H1 (cell line): ENCODE measurements at regions not wholly inside any gene's neighbourhood (a gene's known extent, or its start where the extent isn't known, plus 50 kb on each side); places are given as distances from the start of the nearest gene placed in this dataset.

Source experiments
- CTCF ChIA-PET: fragments of 300-600 bp; sonication (Branson Sonifier 250); formaldehyde crosslinking; loops from one replicate; lab custom pipeline; 2021; ENCODE audit not compliant: partially characterized antibody; lab: Charles Lee
- POLR2A ChIA-PET: fragments of 300-600 bp; sonication (Branson Sonifier 250); formaldehyde crosslinking; loops from one replicate; lab custom pipeline; 2021; ENCODE audit warnings: inconsistent platforms; ENCODE audit not compliant: partially characterized antibody; lab: Charles Lee
- DNase-seq, 2 experiments: peaks; one replicate each; pipeline versions ENCODE4 v3.0.0 to v3.0.0-alpha.2; 2010 to 2022; ENCODE audit warnings: low spot score in 2 of 2, low read depth in 1 of 2, mixed read lengths in 1 of 2
- FAIRE-seq: peaks from 2 replicates; lab custom pipeline; 2011; peaks lifted over from hg19 to GRCh38; lab: Jason Lieb, UNC
- H2AFZ ChIP-seq: 2 replicates; pipeline ENCODE4 v1.8.1; 2012; ENCODE audit warnings: low read length, inconsistent platforms
- H2AK5ac ChIP-seq: 2 replicates; pipeline ENCODE4 v1.6.1; 2013; ENCODE audit warnings: low read depth, low read length
- H2BK120ac ChIP-seq: replicated peaks from 2 replicates; pipeline ENCODE3; 2013; ENCODE audit warnings: low read depth, low read length, inconsistent platforms
- H2BK12ac ChIP-seq: 2 replicates; pipeline ENCODE4 v1.6.1; 2013; ENCODE audit warnings: low read depth, low read length
- H2BK15ac ChIP-seq: 2 replicates; pipeline ENCODE4 v1.6.1; 2013; ENCODE audit warnings: low read length
- H2BK20ac ChIP-seq: 2 replicates; pipeline ENCODE4 v1.6.1; 2013; ENCODE audit warnings: low read length
- H2BK5ac ChIP-seq: 2 replicates; pipeline ENCODE4 v1.6.1; 2013; ENCODE audit warnings: low read depth, low read length
- H3K14ac ChIP-seq: 2 replicates; pipeline ENCODE4 v1.6.1; 2013; ENCODE audit warnings: inconsistent platforms; ENCODE audit not compliant: insufficient read length
- H3K18ac ChIP-seq: 2 replicates; pipeline ENCODE4 v1.6.1; 2013; ENCODE audit warnings: low read length; ENCODE audit errors: extremely low read depth
- H3K23ac ChIP-seq: 2 replicates; pipeline ENCODE4 v1.6.1; 2013; ENCODE audit warnings: inconsistent platforms; ENCODE audit not compliant: insufficient read length
- H3K23me2 ChIP-seq: 2 replicates; pipeline ENCODE4 v1.6.1; 2013; ENCODE audit warnings: low read depth, low read length
- H3K27ac ChIP-seq: 2 replicates; pipeline ENCODE4 v1.6.1; 2011; ENCODE audit warnings: low read depth, low read length, inconsistent platforms
- H3K27me3 ChIP-seq, 4 experiments: replicated peaks in 1 of 4; 1 replicate in 1 of 4; 2 replicates in 3 of 4; pipeline versions ENCODE4 v1.6.1 to v1.8.1; 2011 to 2013; ENCODE audit warnings: low read length in 3 of 4, mild to moderate bottlenecking in 3 of 4, inconsistent platforms in 2 of 4, mixed read lengths in 2 of 4, moderate library complexity in 1 of 4; ENCODE audit not compliant: control insufficient read depth in 3 of 4, insufficient read depth in 3 of 4; ENCODE audit errors: extremely low read depth in 1 of 4
- H3K36me3 ChIP-seq, 4 experiments: 2 replicates each; pipeline versions ENCODE4 v1.6.1 to v1.8.1; 2011 to 2013; ENCODE audit warnings: mild to moderate bottlenecking in 4 of 4, low read length in 3 of 4, moderate library complexity in 2 of 4, control low read depth in 1 of 4, inconsistent platforms in 1 of 4; ENCODE audit not compliant: insufficient read depth in 4 of 4, control insufficient read depth in 2 of 4
- H3K4ac ChIP-seq: replicated peaks from 2 replicates; pipeline ENCODE3; 2013; ENCODE audit warnings: low read length, low read depth, mixed read lengths, inconsistent platforms; ENCODE audit not compliant: insufficient read length
- H3K4me1 ChIP-seq, 4 experiments: replicated peaks in 1 of 4; 1 replicate in 1 of 4; 2 replicates in 3 of 4; pipeline versions ENCODE4 v1.6.1 to v1.8.1; 2011 to 2013; ENCODE audit warnings: low read length in 3 of 4, inconsistent platforms in 2 of 4, mixed read lengths in 1 of 4; ENCODE audit not compliant: insufficient read depth in 4 of 4, control insufficient read depth in 3 of 4
- H3K4me2 ChIP-seq, 2 experiments: 2 replicates each; pipeline versions ENCODE4 v1.6.1 to v1.8.1; 2011 to 2013; ENCODE audit warnings: low read depth in 2 of 2, low read length in 2 of 2, control low read depth in 1 of 2, inconsistent platforms in 1 of 2, mild to moderate bottlenecking in 1 of 2; ENCODE audit not compliant: insufficient read depth in 1 of 2
- H3K4me3 ChIP-seq, 4 experiments: fragments of 200-600, 300-600 bp in 1 of 4; sonication (generic), shearing (Covaris generic), sonication (Bioruptor Twin) in 1 of 4; 2 replicates each; pipeline versions ENCODE4 v1.5.1 to v1.8.1; 2011 to 2016; ENCODE audit warnings: low read length in 4 of 4, low read depth in 3 of 4, control low read depth in 2 of 4, inconsistent platforms in 2 of 4, mild to moderate bottlenecking in 2 of 4, mixed read lengths in 1 of 4, moderate library complexity in 1 of 4; ENCODE audit not compliant: insufficient read depth in 2 of 4; ENCODE audit errors: extremely low read depth in 1 of 4
- H3K56ac ChIP-seq: replicated peaks from 2 replicates; pipeline ENCODE3; 2013; ENCODE audit warnings: low read depth, mild to moderate bottlenecking, mixed read lengths, low read length, inconsistent platforms; ENCODE audit not compliant: insufficient read length
- H3K79me1 ChIP-seq: 2 replicates; pipeline ENCODE4 v1.6.1; 2013; ENCODE audit warnings: low read depth, low read length, control low read depth
- H3K79me2 ChIP-seq, 2 experiments: 2 replicates each; pipeline versions ENCODE4 v1.6.1 to v1.8.1; 2012 to 2013; ENCODE audit warnings: low read length in 2 of 2, mild to moderate bottlenecking in 2 of 2, inconsistent platforms in 1 of 2; ENCODE audit not compliant: insufficient read depth in 2 of 2, control insufficient read depth in 1 of 2
- H3K9ac ChIP-seq, 4 experiments: replicated peaks in 1 of 4; 1 replicate in 1 of 4; 2 replicates in 3 of 4; pipeline versions ENCODE4 v1.6.1 to v1.8.1; 2011 to 2013; ENCODE audit warnings: low read depth in 3 of 4, low read length in 3 of 4, control low read depth in 2 of 4, mild to moderate bottlenecking in 2 of 4, moderate library complexity in 2 of 4, inconsistent platforms in 1 of 4; ENCODE audit errors: extremely low read depth in 1 of 4
- H3K9me3 ChIP-seq, 2 experiments: 2 replicates each; pipeline versions ENCODE4 v1.6.1 to v1.8.1; 2012 to 2013; ENCODE audit warnings: mild to moderate bottlenecking in 2 of 2, moderate library complexity in 2 of 2, control low read depth in 1 of 2, inconsistent platforms in 1 of 2, low read depth in 1 of 2, low read length in 1 of 2, mixed read lengths in 1 of 2; ENCODE audit not compliant: insufficient read depth in 2 of 2
- H4K20me1 ChIP-seq, 2 experiments: replicated peaks in 1 of 2; 2 replicates each; pipeline versions ENCODE3 to v1.8.1; 2011 to 2013; ENCODE audit warnings: inconsistent platforms in 2 of 2, low read length in 2 of 2, mild to moderate bottlenecking in 1 of 2; ENCODE audit not compliant: insufficient read depth in 2 of 2, control insufficient read depth in 1 of 2
- H4K5ac ChIP-seq: 2 replicates; pipeline ENCODE4 v1.6.1; 2013; ENCODE audit warnings: low read length, low read depth, mixed read lengths, inconsistent platforms; ENCODE audit not compliant: insufficient read length
- H4K8ac ChIP-seq: 2 replicates; pipeline ENCODE4 v1.8.0; 2013; ENCODE audit warnings: mild to moderate bottlenecking, moderate library complexity, low read length, inconsistent platforms; ENCODE audit not compliant: insufficient read depth; ENCODE audit errors: extremely low read depth
- H4K91ac ChIP-seq: replicated peaks from 2 replicates; pipeline ENCODE3; 2013; ENCODE audit warnings: low read length, mixed read lengths, inconsistent platforms; ENCODE audit not compliant: insufficient read length
- BRCA1 ChIP-seq: IDR thresholded peaks from 2 replicates; pipeline ENCODE4 v1.6.1; 2012; ENCODE audit warnings: low read depth, low read length, improper control_type of control experiment
- CREB1 ChIP-seq: IDR thresholded peaks from 2 replicates; pipeline ENCODE4 v1.6.1; 2012; ENCODE audit warnings: inconsistent platforms
- FOSL1 ChIP-seq: IDR thresholded peaks from 2 replicates; pipeline ENCODE4 v1.6.1; 2011; ENCODE audit warnings: mild to moderate bottlenecking, low read depth, low read length, moderate library complexity; ENCODE audit not compliant: insufficient read depth
- HDAC6 ChIP-seq: IDR thresholded peaks from one replicate; pipeline ENCODE4 v1.7.1; 2012; ENCODE audit warnings: low read depth, mild to moderate bottlenecking, inconsistent platforms, low read length, moderate library complexity
- JUN ChIP-seq: IDR thresholded peaks from 2 replicates; pipeline ENCODE4 v1.6.1; 2011; ENCODE audit warnings: low read depth, mild to moderate bottlenecking, improper control_type of control experiment, low read length
- RAD21 ChIP-seq, 2 experiments: IDR thresholded peaks in 1 of 2; conservative IDR thresholded peaks in 1 of 2; 2 replicates each; pipeline ENCODE4 v1.6.1; 2011; ENCODE audit warnings: low read depth in 2 of 2, low read length in 2 of 2, improper control_type of control experiment in 1 of 2, inconsistent platforms in 1 of 2, mild to moderate bottlenecking in 1 of 2, moderate library complexity in 1 of 2
- RBBP5 ChIP-seq: IDR thresholded peaks from 2 replicates; pipeline ENCODE4 v1.7.1; 2012; ENCODE audit warnings: low read depth, mild to moderate bottlenecking, inconsistent platforms, low read length, moderate library complexity, borderline replicate concordance
- RNF2 ChIP-seq: fragments of 200-900, 300-1000 bp; sonication (generic); IDR thresholded peaks from 2 replicates; pipeline ENCODE4 v1.7.1; 2016; ENCODE audit warnings: borderline replicate concordance, low read depth, mild to moderate bottlenecking, antibody characterized with exemption, low read length; ENCODE audit not compliant: poor library complexity, severe bottlenecking; ENCODE audit errors: missing control alignments
- SRF ChIP-seq: IDR thresholded peaks from 2 replicates; pipeline ENCODE4 v1.6.1; 2011; ENCODE audit warnings: mild to moderate bottlenecking, low read depth, low read length, moderate library complexity
- SUZ12 ChIP-seq: fragments of 200-600 bp; sonication (generic); IDR thresholded peaks from 2 replicates; pipeline ENCODE4 v1.6.1; 2012; ENCODE audit warnings: mild to moderate bottlenecking, inconsistent platforms, low read length, moderate library complexity, mixed read lengths
- TAF7 ChIP-seq: optimal IDR thresholded peaks from 2 replicates; pipeline ENCODE3; 2011; ENCODE audit warnings: low read depth, mild to moderate bottlenecking, inconsistent platforms, low read length, moderate library complexity, borderline replicate concordance
- whole genome bisulfite sequencing, 2 experiments: shearing (Covaris generic) in 1 of 2; methylation state at CpG; one replicate each; pipeline versions ENCODE4 v1.1.6 to v1.1.7; 2013 to 2015; ENCODE audit warnings: low lambda C conversion rate in 2 of 2, mixed read lengths in 2 of 2, inconsistent platforms in 1 of 2, low coverage in 1 of 2, missing lambda C conversion rate in 1 of 2; ENCODE audit not compliant: insufficient replicate concordance in 2 of 2, insufficient coverage in 1 of 2, insufficient read length in 1 of 2; ENCODE audit errors: extremely low coverage in 1 of 2, missing lambda C conversion rate in 1 of 2; 5-methylcytosine and 5-hydroxymethylcytosine counted together

DNA sequence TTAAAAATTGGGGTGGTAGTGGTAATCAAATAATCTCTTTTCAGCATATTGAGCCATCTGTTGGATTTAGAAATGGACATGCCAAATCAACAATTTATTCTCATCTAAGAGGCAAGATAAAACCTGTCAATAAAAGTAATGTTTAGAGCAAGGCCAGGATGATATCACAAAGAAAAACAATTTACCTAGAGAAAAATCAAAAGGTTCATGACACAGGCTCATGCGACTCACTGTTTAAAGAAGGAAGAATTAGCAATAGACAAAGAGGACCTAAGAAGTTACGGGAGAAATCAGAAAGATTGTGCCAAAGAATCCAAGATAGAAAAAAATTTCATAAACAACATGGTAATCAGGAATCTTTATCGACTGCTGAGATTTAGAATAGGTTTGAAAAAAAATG, 868.5 kb upstream of the GBE1 start:
- H4K8ac ChIP-seq: no peak overlapping the region
- H2AK5ac ChIP-seq: no peak overlapping the region
- H3K23me2 ChIP-seq: no peaks in the 10 kb centered on the region
- no peaks in the 10 kb centered on the region for H3K36me3 ChIP-seq
- H2BK15ac ChIP-seq: no peak overlapping the region
- H3K9me3 ChIP-seq: no peaks in the 10 kb centered on the region; a peak in 1 of 4 replicates
- ChIA-PET POLR2A (no interaction called here), CTCF (no interaction called here)
- H2BK20ac ChIP-seq: no peak overlapping the region
- no peak overlapping the region for H2AFZ ChIP-seq
- no peak overlapping the region for H3K18ac ChIP-seq
- H3K79me1 ChIP-seq: no peaks in the 10 kb centered on the region
- WGBS, 2 experiments: 98% methylated on average over 3 of the region's 3 CpGs; no CpG with 5 or more reads in 1 of the 2 experiments
- TF ChIP-seq TAF7: no peak
- no peak for TF ChIP-seq RNF2
- TF ChIP-seq FOSL1: no peak
- TF ChIP-seq JUN: no peak
- TF ChIP-seq CREB1: no peak
- TF ChIP-seq BRCA1: no peak
- no peak for TF ChIP-seq RAD21 (IDR thresholded peaks at IDR 0.05 in 1 of 2, conservative IDR thresholded peaks at IDR 0.05 in 1 of 2; ENCODE audit: low read depth in 2 of 2, low read length in 2 of 2)
- TF ChIP-seq HDAC6: no peak
- TF ChIP-seq RBBP5: no peak
- no peak for TF ChIP-seq SUZ12
- no peak for TF ChIP-seq SRF
- no peak overlapping the region for H3K4me2 ChIP-seq
- H2BK5ac ChIP-seq: no peak overlapping the region
- no peak overlapping the region for H2BK120ac ChIP-seq
- no peaks in the 10 kb centered on the region; a peak in 1 of 7 replicates for H3K4me1 ChIP-seq
- no peak overlapping the region for H4K91ac ChIP-seq
- no peak overlapping the region for H3K27ac ChIP-seq
- no peak overlapping the region for H2BK12ac ChIP-seq
- DNase-seq: no peak
- no peak overlapping the region for H3K9ac ChIP-seq
- no peaks in the 10 kb centered on the region for H3K27me3 ChIP-seq
- H3K4me3 ChIP-seq: no peak overlapping the region
- no peak overlapping the region for H4K5ac ChIP-seq
- no peaks in the 10 kb centered on the region for H3K79me2 ChIP-seq
- no peak overlapping the region for H3K56ac ChIP-seq
- no peaks in the 10 kb centered on the region for H4K20me1 ChIP-seq
- H3K4ac ChIP-seq: no peak overlapping the region
- H3K14ac ChIP-seq: no peak overlapping the region
- no peak for FAIRE-seq
- no peak overlapping the region for H3K23ac ChIP-seq
